HCT116 (cell line): ENCODE measurements at regions not wholly inside any gene's neighbourhood (a gene's known extent, or its start where the extent isn't known, plus 50 kb on each side); places are given as distances from the start of the nearest gene placed in this dataset.

Experiments
- ATAC-seq: fragments of 200-7000 bp; cut with Tn5 transposase; 2 replicates; pipeline ENCODE4 v1.9.1; 2020; ENCODE audit warnings: mild to moderate bottlenecking, moderate library complexity
- BruUV-seq: library from RNA; stranded (reverse); fragments of 400-500 nt; replicated peaks from 2 replicates; lab custom pipeline; 2021; lab: Mats Ljungman, UMichigan
- CTCF ChIA-PET: fragments of 300-600 bp; sonication (Branson Sonifier 250); formaldehyde crosslinking; loops from one replicate; lab custom pipeline; 2021; ENCODE audit warnings: antibody characterized with exemption; lab: Charles Lee
- POLR2A ChIA-PET: fragments of 300-600, 350-600 bp; sonication (Branson Sonifier 250); formaldehyde crosslinking; loops from one replicate; lab custom pipeline; 2021; ENCODE audit warnings: antibody characterized with exemption; lab: Charles Lee
- RAD21 ChIA-PET, 2 experiments: fragments of 300-600 bp; sonication (Branson Sonifier 250); formaldehyde crosslinking; loops; one replicate each; lab custom pipeline; 2023; ENCODE audit warnings: low total read pairs in 2 of 2; ENCODE audit not compliant: uncharacterized antibody in 2 of 2, unreplicated experiment in 2 of 2, low non-redundant PET in 1 of 2; lab: Charles Lee
- DNase-seq: peaks from one replicate; pipeline ENCODE4 v3.0.0-alpha.2; 2010; ENCODE audit warnings: low read depth, low spot score
- H2AFZ ChIP-seq: fragments of 200-600 bp; shearing (Covaris generic), sonication (generic); 2 replicates; pipeline ENCODE4 v1.6.1; 2017; ENCODE audit warnings: low read depth, mixed run types, mixed read lengths, antibody characterized with exemption, low read length; ENCODE audit not compliant: poor library complexity, severe bottlenecking
- H3K27ac ChIP-seq: 2 replicates; pipeline ENCODE4 v1.5.1; 2012; ENCODE audit warnings: low read depth, low read length
- H3K27me3 ChIP-seq: fragments of 200-600 bp; sonication (generic); 2 replicates; pipeline ENCODE4 v1.6.1; 2016; ENCODE audit warnings: mixed run types, low read length, mixed read lengths; ENCODE audit not compliant: insufficient read depth
- H3K36me3 ChIP-seq, 2 experiments: fragments of 200-500 bp in 1 of 2; fragments of 200-600 bp in 1 of 2; sonication (Bioruptor generic) in 1 of 2; sonication (generic) in 1 of 2; 2 replicates each; pipeline versions ENCODE4 v1.5.1 to v1.6.1; 2014 to 2016; ENCODE audit warnings: low read length in 2 of 2, inconsistent platforms in 1 of 2, mixed read lengths in 1 of 2, mixed run types in 1 of 2; ENCODE audit not compliant: insufficient read depth in 2 of 2, control insufficient read depth in 1 of 2
- H3K4me1 ChIP-seq, 2 experiments: fragments of 200-600 bp in 1 of 2; sonication (generic) in 1 of 2; 2 replicates each; pipeline versions ENCODE4 v1.5.1 to v1.6.1; 2012 to 2017; ENCODE audit warnings: low read length in 2 of 2, inconsistent platforms in 1 of 2, mild to moderate bottlenecking in 1 of 2, mixed read lengths in 1 of 2, mixed run types in 1 of 2, moderate library complexity in 1 of 2; ENCODE audit not compliant: insufficient read depth in 2 of 2, control insufficient read depth in 1 of 2
- H3K4me2 ChIP-seq: fragments of 200-600 bp; sonication (generic); 2 replicates; pipeline ENCODE4 v1.6.1; 2017; ENCODE audit warnings: mixed run types, low read length, mixed read lengths
- H3K4me3 ChIP-seq, 2 experiments: fragments of 200-600 bp in 1 of 2; sonication (generic) in 1 of 2; replicated peaks in 1 of 2; 2 replicates each; pipeline ENCODE4 v1.5.1; 2011 to 2016; ENCODE audit warnings: low read length in 2 of 2, control low read depth in 1 of 2, low read depth in 1 of 2, mild to moderate bottlenecking in 1 of 2, mixed read lengths in 1 of 2, mixed run types in 1 of 2
- H3K79me2 ChIP-seq: fragments of 200-600 bp; sonication (generic); 2 replicates; pipeline ENCODE4 v1.6.1; 2017; ENCODE audit warnings: mild to moderate bottlenecking, mixed run types, low read length, moderate library complexity, mixed read lengths; ENCODE audit not compliant: insufficient read depth
- H3K9ac ChIP-seq: fragments of 200-600 bp; sonication (generic); 2 replicates; pipeline ENCODE4 v1.6.1; 2016; ENCODE audit warnings: low read length, mixed read lengths
- H3K9me2 ChIP-seq: fragments of 200-600 bp; sonication (generic), shearing (Covaris generic); 2 replicates; pipeline ENCODE4 v1.6.1; 2017; ENCODE audit warnings: mixed run types, mild to moderate bottlenecking, moderate library complexity; ENCODE audit not compliant: insufficient read depth
- H3K9me3 ChIP-seq, 2 experiments: fragments of 200-500 bp in 1 of 2; fragments of 200-600 bp in 1 of 2; sonication (Bioruptor generic) in 1 of 2; sonication (generic) in 1 of 2; 2 replicates each; pipeline ENCODE4 v1.6.1; 2014 to 2017; ENCODE audit warnings: low read length in 2 of 2, mixed read lengths in 2 of 2, inconsistent platforms in 1 of 2, low read depth in 1 of 2, mild to moderate bottlenecking in 1 of 2, mixed run types in 1 of 2, moderate library complexity in 1 of 2; ENCODE audit not compliant: control insufficient read depth in 1 of 2, insufficient read depth in 1 of 2
- H4K20me1 ChIP-seq: fragments of 200-600 bp; sonication (generic), shearing (Covaris generic); 2 replicates; pipeline ENCODE4 v1.6.1; 2017; ENCODE audit warnings: mixed run types, mild to moderate bottlenecking, moderate library complexity; ENCODE audit not compliant: insufficient read depth
- CBX3 ChIP-seq: IDR thresholded peaks from 2 replicates; pipeline ENCODE4 v1.6.1; 2012; ENCODE audit warnings: low read depth
- CEBPB ChIP-seq: IDR thresholded peaks from 2 replicates; pipeline ENCODE4 v1.6.1; 2012; ENCODE audit warnings: low read depth
- ELF1 ChIP-seq: IDR thresholded peaks from 2 replicates; pipeline ENCODE4 v1.6.1; 2012; ENCODE audit warnings: low read depth, borderline replicate concordance
- EZH2 ChIP-seq: fragments of 200-600 bp; sonication (generic); IDR thresholded peaks from 2 replicates; pipeline ENCODE4 v1.6.1; 2017; ENCODE audit warnings: antibody characterized with exemption, mixed run types
- EZH2phosphoT487 ChIP-seq: fragments of 200-600 bp; IDR thresholded peaks from 2 replicates; pipeline ENCODE4 v1.6.1; 2018; ENCODE audit warnings: antibody characterized with exemption, borderline replicate concordance
- JUND ChIP-seq: IDR thresholded peaks from 2 replicates; pipeline ENCODE4 v1.6.1; 2012
- RAD21 ChIP-seq: IDR thresholded peaks from 2 replicates; pipeline ENCODE4 v1.6.1; 2012; ENCODE audit warnings: low read depth, mild to moderate bottlenecking
- TCF7L2 ChIP-seq: IDR thresholded peaks from 2 replicates; pipeline ENCODE4 v1.7.0; 2011; ENCODE audit warnings: borderline replicate concordance, inconsistent platforms; ENCODE audit not compliant: insufficient read depth, insufficient read length; ENCODE audit errors: extremely low read depth
- YY1 ChIP-seq: IDR thresholded peaks from 2 replicates; pipeline ENCODE4 v1.6.1; 2011; ENCODE audit warnings: low read length, low read depth, moderate library complexity, mild to moderate bottlenecking; ENCODE audit not compliant: insufficient replicate concordance; ENCODE audit errors: extremely low read depth
- ZFX ChIP-seq: fragments of 450-650 bp; IDR thresholded peaks from 2 replicates; pipeline ENCODE4 v1.6.1; 2017
- intact Hi-C: fragments of 100-400 bp; cut with micrococcal nuclease; formaldehyde crosslinking; loops from 2 replicates; pipeline ENCODE4 v1.10.0; 2022
- TF ChIP-seq, protein P1 (sequence below): IDR thresholded peaks from 2 replicates; pipeline ENCODE4 v1.6.1; 2012

DNA sequence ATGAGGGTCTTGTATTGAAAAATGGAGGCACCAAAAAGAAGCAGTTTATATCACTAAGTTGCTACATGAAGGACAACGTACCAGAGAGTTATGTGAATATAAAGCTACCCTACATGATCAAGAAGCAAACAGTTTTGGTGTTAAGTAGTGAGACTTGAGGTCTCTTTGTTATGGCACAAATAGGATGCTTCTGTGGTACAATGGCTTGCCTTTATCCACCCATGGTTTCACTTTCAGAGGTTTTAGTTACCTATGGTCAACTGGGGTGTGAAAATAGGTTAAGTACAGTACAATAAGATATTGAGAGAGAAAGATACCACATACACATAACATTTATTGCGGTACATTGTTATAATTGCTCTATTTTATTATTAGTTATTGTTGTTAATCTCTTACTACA lies 229.2 kb upstream of the SLIT2 start:
- POLR2A ChIA-PET, result no interaction called here
- CTCF ChIA-PET, result no interaction called here
- RAD21 ChIA-PET, result no interaction called here

DNA sequence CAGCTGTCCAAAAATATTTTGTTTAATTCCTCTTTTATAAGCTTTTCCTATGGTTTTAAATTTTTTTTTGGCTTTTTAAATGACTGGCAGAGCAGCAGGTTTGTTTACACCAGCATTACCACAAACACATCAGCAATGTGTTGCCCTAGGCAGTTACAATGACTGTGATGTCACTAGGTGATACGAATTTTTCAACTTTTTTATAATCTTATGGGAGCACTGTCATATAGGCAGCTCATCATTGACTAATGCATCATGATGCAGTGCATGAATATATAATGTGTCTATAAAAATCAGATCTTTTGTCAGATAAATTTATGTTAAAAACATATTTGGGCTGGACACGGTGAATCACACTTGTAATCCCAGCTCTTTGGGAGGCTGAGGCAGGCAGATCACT lies 231.6 kb upstream of the SLIT2 start:
- intact Hi-C loops, result no loop called here
- POLR2A ChIA-PET, result no interaction called here

More for the DNA sequence above, 229.2 kb upstream of the SLIT2 start:
- Histone ChIP-seq H4K20me1 (no peaks in the 10 kb centered on the region), H3K9ac (no peak overlapping the region), H3K4me2 (no peak overlapping the region), H2AFZ (no peak overlapping the region), H3K4me3 (no peak overlapping the region), H3K36me3 (no peaks in the 10 kb centered on the region), H3K4me1 (no peaks in the 10 kb centered on the region), H3K9me2 (no peaks in the 10 kb centered on the region), H3K27me3 (no peaks in the 10 kb centered on the region), H3K79me2 (no peaks in the 10 kb centered on the region), H3K27ac (no peak overlapping the region), H3K9me3 (no peaks in the 10 kb centered on the region)
- ATAC-seq, result no peak
- DNase-seq, result no peak
- intact Hi-C loops, result no loop called here
- TF ChIP-seq ELF1, result no peak
- BruUV-seq, result no TSS peak

More for the DNA sequence above, 231.6 kb upstream of the SLIT2 start:
- no peaks in the 10 kb centered on the region for H3K27me3 ChIP-seq
- no peak overlapping the region for H3K27ac ChIP-seq
- H2AFZ ChIP-seq, result no peak overlapping the region
- no peak overlapping the region for H3K9ac ChIP-seq
- no peaks in the 10 kb centered on the region for H3K9me2 ChIP-seq
- ChIA-PET RAD21 (no interaction called here), CTCF (no interaction called here)
- BruUV-seq, result no TSS peak
- no peaks in the 10 kb centered on the region for H3K79me2 ChIP-seq
- no peaks in the 10 kb centered on the region for H3K36me3 ChIP-seq
- DNase-seq (no peak), ATAC-seq (no peak)
- no peaks in the 10 kb centered on the region for H3K4me1 ChIP-seq
- H3K9me3 ChIP-seq, result no peaks in the 10 kb centered on the region
- H3K4me3 ChIP-seq, result no peak overlapping the region
- TF ChIP-seq YY1 (no peak), RAD21 (no peak), JUND (no peak), EZH2phosphoT487 (no peak), CBX3 (no peak), ZFX (no peak), EZH2 (no peak), CEBPB (no peak), TCF7L2 (no peak)
- TF ChIP-seq, protein P1, sequence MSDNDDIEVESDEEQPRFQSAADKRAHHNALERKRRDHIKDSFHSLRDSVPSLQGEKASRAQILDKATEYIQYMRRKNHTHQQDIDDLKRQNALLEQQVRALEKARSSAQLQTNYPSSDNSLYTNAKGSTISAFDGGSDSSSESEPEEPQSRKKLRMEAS, result no peak
- TF ChIP-seq, all 23 proteins: peak for 0
- Histone ChIP-seq H4K20me1 (no peaks in the 10 kb centered on the region), H3K4me2 (no peak overlapping the region)
